Heart right ventricle (tissue), 16 donors: ENCODE measurements at regions not wholly inside any gene's neighbourhood (a gene's known extent, or its start where the extent isn't known, plus 50 kb on each side); places are given as distances from the start of the nearest gene placed in this dataset.

Experiments
- ATAC-seq, 8 donors: fragments of 200-7000 bp; cut with Tn5 transposase; one replicate each; pipeline ENCODE4 v1.9.1; 2020; ENCODE audit warnings: mild to moderate bottlenecking in 8 of 8, moderate library complexity in 8 of 8, moderate number of reproducible peaks in 1 of 8
- DNase-seq, 2 donors: peaks; one replicate each; pipeline ENCODE4 v3.0.0-alpha.2; 2020
- H3K27ac ChIP-seq, 10 donors: fragments of 200-600 bp; sonication (generic) in 2 of 10; one replicate each; pipeline versions ENCODE4 v1.5.0 to v1.8.0; 2020 to 2022; ENCODE audit warnings: mild to moderate bottlenecking in 3 of 10
- H3K27me3 ChIP-seq, 7 donors: fragments of 200-600 bp; one replicate each; pipeline ENCODE4 v1.8.0; 2021 to 2022; ENCODE audit warnings: mild to moderate bottlenecking in 2 of 7
- H3K36me3 ChIP-seq, 9 donors: fragments of 200-600 bp; sonication (generic) in 1 of 9; one replicate each; pipeline versions ENCODE4 v1.5.0 to v1.8.0; 2020 to 2022; ENCODE audit warnings: mild to moderate bottlenecking in 2 of 9
- H3K4me1 ChIP-seq, 9 donors: fragments of 200-600 bp; sonication (generic) in 1 of 9; one replicate each; pipeline versions ENCODE4 v1.5.0 to v1.8.0; 2020 to 2022; ENCODE audit warnings: mild to moderate bottlenecking in 4 of 9
- H3K4me3 ChIP-seq, 10 donors: fragments of 200-600 bp; sonication (generic) in 2 of 10; one replicate each; pipeline versions ENCODE4 v1.5.0 to v1.8.0; 2020 to 2022; ENCODE audit warnings: mild to moderate bottlenecking in 7 of 10, moderate library complexity in 2 of 10
- H3K9me3 ChIP-seq, 11 donors: fragments of 200-600 bp in 10 of 11; sonication (generic) in 2 of 11; one replicate each; pipeline versions ENCODE4 v1.5.0 to v1.8.0; 2013 to 2022; ENCODE audit warnings: mild to moderate bottlenecking in 2 of 11, control low read depth in 1 of 11, moderate library complexity in 1 of 11
- CTCF ChIP-seq, 9 donors: fragments of 200-600 bp; sonication (generic) in 2 of 9; IDR thresholded peaks; one replicate each; pipeline versions ENCODE4 v1.5.0 to v1.8.0; 2021 to 2022; ENCODE audit warnings: antibody characterized with exemption in 9 of 9, mild to moderate bottlenecking in 5 of 9, moderate library complexity in 1 of 9
- WGBS, 2 donors: extraction: QIAGEN DNeasy Blood & Tissue Kit; methylation state at CpG; one replicate each; pipeline ENCODE4 v1.1.7; 2013; ENCODE audit warnings: inconsistent platforms in 1 of 2; 5-methylcytosine and 5-hydroxymethylcytosine counted together
- intact Hi-C, 10 donors: fragments of 100-400 bp; cut with DNase I; formaldehyde crosslinking; loops; one replicate each; pipeline versions ENCODE4 v1.11.1 to v1.14.2; 2022
- donor health status: Arrhythmogenic right ventricular cardiomyopathy.
- donor health status: ischemic (EF 13 %, LVEDD 7.1; RV severe dilation, severe dysfunction).
- donor health status: healthy with polysubstance abuse.
- donor health status: DM: no; HTN: yes; CAD: no.
- donor health status: DM: no; HTN: no; CAD: no.
- donor health status: ischemic (EF 25% LVEDD 6.9; RV normal size, moderate dysfunction).
- donor health status: ischemic (EF 25% LVEDD 5.7; RV mildly dilated, moderate dysfunction).
- donor health status: healthy.
- donor health status: DM: yes; HTN: yes; CAD: no.
- donor health status: Ischemic cardiomyopathy.
- donor health status: ischemic (EF 35%, LVEDD 5.7; RV mildly dilated, moderate dysfunction).
- donor health status: nonischemic (EF 11% LVEDD 7.7; RV severe dilation, severe dysfunction).
- donor health status: DM: yes; HTN: yes; CAD: no.
- donor health status: PGD.
- donor health status: ischemic (EF 29% LVEDD 5.4; RV normal size, mild dysfunction).
- donor health status: nonischemic (EF 23%, LVEDD 6.1; RV moderate dilation, normal function).

GRCh38 chr12:111029732-111030131, 109.4 kb upstream of the MYL2 start:
- Histone ChIP-seq H3K27ac (no peak overlapping the region), H3K9me3 (no peaks in the 10 kb centered on the region), H3K36me3 (no peaks in the 10 kb centered on the region), H3K4me3 (no peak overlapping the region), H3K27me3 (peaks cover 9 to 92% (median 83%) of the 10 kb centered on the region in 7 donors), H3K4me1 (peaks cover 0 to 7% (median 6%) of the 10 kb centered on the region in 9 donors)
- ATAC-seq = no peak
- 54 to 57% methylated on average over 5 of the region's 5 CpGs for WGBS, 2 donors
- no peak for DNase-seq
- intact Hi-C loops = loop anchor here in 6 of 10 donors (5.0 to 10.0 kb wide), 4 partner anchors 135 to 268 kb away; no protein-coding TSS in a partner anchor
- no peak for TF ChIP-seq CTCF (IDR thresholded peaks at IDR 0.05)

GRCh38 chr12:111029305-111029704, 108.9 kb upstream of the MYL2 start:
- TF ChIP-seq CTCF (IDR thresholded peaks at IDR 0.05) = no peak
- ATAC-seq (no peak), DNase-seq (no peak)
- WGBS, 2 donors = 93 to 95% methylated on average over 4 of the region's 4 CpGs
- Histone ChIP-seq H3K27me3 (peaks cover 9 to 93% (median 81%) of the 10 kb centered on the region in 7 donors), H3K4me1 (peaks cover 0 to 7% (median 6%) of the 10 kb centered on the region in 9 donors), H3K36me3 (no peaks in the 10 kb centered on the region), H3K27ac (no peak overlapping the region), H3K9me3 (no peaks in the 10 kb centered on the region), H3K4me3 (no peak overlapping the region)
- intact Hi-C loops = loop anchor here in 6 of 10 donors (5.0 to 10.0 kb wide), 4 partner anchors 135 to 268 kb away; no protein-coding TSS in a partner anchor

- intact Hi-C loops = loop anchor here in 6 of 10 donors (5.0 to 10.0 kb wide), 4 partner anchors 136 to 268 kb away; no protein-coding TSS in a partner anchor
- ATAC-seq = no peak
- Histone ChIP-seq H3K4me3 (no peak overlapping the region), H3K27ac (no peak overlapping the region), H3K4me1 (peaks cover 0 to 7% (median 6%) of the 10 kb centered on the region in 9 donors), H3K9me3 (no peaks in the 10 kb centered on the region), H3K27me3 (peaks cover 9 to 96% (median 80%) of the 10 kb centered on the region in 7 donors), H3K36me3 (no peaks in the 10 kb centered on the region)
- TF ChIP-seq CTCF (IDR thresholded peaks at IDR 0.05) = no peak
- WGBS, 2 donors = 77 to 81% methylated on average over 2 of the region's 2 CpGs
- no peak for DNase-seq
These were observed 108.5 kb upstream of the MYL2 start for GRCh38 chr12:111028830-111029229.

GRCh38 chr12:111027431-111027830, 107.1 kb upstream of the MYL2 start:
- ATAC-seq (no peak), DNase-seq (no peak)
- no peak overlapping the region for H3K4me3 ChIP-seq
- WGBS, 2 donors = 71 to 82% methylated on average over 3 of the region's 3 CpGs
- no peak for TF ChIP-seq CTCF (IDR thresholded peaks at IDR 0.05)
- H3K36me3 ChIP-seq = no peaks in the 10 kb centered on the region
- no peak overlapping the region for H3K27ac ChIP-seq
- intact Hi-C loops = loop anchor here in 6 of 10 donors (5.0 to 10.0 kb wide), 4 partner anchors 137 to 270 kb away; no protein-coding TSS in a partner anchor
- no peaks in the 10 kb centered on the region for H3K4me1 ChIP-seq
- H3K27me3 ChIP-seq = peaks cover 4 to 90% (median 72%) of the 10 kb centered on the region in 7 donors
- no peaks in the 10 kb centered on the region for H3K9me3 ChIP-seq
